ENCODE measurements at regions not wholly inside any gene's neighbourhood (a gene's known extent, or its start where the extent isn't known, plus 50 kb on each side); places are given as distances from the start of the nearest gene placed in this dataset.

- DNase-seq (ENCODE audit: low read depth): no peak
- TF ChIP-seq, protein P1, sequence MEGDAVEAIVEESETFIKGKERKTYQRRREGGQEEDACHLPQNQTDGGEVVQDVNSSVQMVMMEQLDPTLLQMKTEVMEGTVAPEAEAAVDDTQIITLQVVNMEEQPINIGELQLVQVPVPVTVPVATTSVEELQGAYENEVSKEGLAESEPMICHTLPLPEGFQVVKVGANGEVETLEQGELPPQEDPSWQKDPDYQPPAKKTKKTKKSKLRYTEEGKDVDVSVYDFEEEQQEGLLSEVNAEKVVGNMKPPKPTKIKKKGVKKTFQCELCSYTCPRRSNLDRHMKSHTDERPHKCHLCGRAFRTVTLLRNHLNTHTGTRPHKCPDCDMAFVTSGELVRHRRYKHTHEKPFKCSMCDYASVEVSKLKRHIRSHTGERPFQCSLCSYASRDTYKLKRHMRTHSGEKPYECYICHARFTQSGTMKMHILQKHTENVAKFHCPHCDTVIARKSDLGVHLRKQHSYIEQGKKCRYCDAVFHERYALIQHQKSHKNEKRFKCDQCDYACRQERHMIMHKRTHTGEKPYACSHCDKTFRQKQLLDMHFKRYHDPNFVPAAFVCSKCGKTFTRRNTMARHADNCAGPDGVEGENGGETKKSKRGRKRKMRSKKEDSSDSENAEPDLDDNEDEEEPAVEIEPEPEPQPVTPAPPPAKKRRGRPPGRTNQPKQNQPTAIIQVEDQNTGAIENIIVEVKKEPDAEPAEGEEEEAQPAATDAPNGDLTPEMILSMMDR (IDR thresholded peaks at IDR 0.05; ENCODE audit: control insufficient read depth, extremely low read depth, insufficient read depth): no peak
- H3K4me3 ChIP-seq (ENCODE audit: low read depth, low read length): no peak overlapping the region
Measured at GRCh38 chr18:55866886-55867285, 278.9 kb upstream of the TCF4 start.

DNA sequence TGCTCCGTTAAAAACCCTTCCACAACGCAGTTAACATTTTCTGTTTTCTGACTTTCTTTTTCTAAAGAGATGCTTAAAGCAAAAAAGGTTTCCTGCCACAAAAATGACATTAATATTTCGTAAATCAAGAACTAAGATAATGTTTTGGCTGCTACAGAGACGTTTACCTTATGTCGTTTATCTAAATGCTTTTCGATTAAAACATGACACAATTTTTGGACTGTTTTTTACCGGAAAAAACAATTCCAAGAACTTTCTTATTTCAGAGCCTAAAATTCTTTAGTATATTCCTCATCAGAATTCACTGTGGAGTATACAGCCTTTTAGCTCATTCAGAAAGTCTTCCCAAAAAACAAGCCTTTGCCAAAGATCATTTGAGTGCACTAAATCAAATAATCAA lies 278.0 kb upstream of the TCF4 start:
- H3K4me3 ChIP-seq (ENCODE audit: low read depth, low read length): no peak overlapping the region
- DNase-seq (ENCODE audit: low read depth): no peak
- TF ChIP-seq, protein P1 (IDR thresholded peaks at IDR 0.05; ENCODE audit: control insufficient read depth, extremely low read depth, insufficient read depth): no peak

- no peak for DNase-seq (ENCODE audit: low read depth)
- H3K4me3 ChIP-seq (ENCODE audit: low read depth, low read length): no peak overlapping the region
- TF ChIP-seq, protein P1 (IDR thresholded peaks at IDR 0.05; ENCODE audit: control insufficient read depth, extremely low read depth, insufficient read depth): no peak
Measured at GRCh38 chr18:55864281-55864680, 276.3 kb upstream of the TCF4 start.

- TF ChIP-seq, protein P1 (IDR thresholded peaks at IDR 0.05; ENCODE audit: control insufficient read depth, extremely low read depth, insufficient read depth): no peak
- H3K4me3 ChIP-seq (ENCODE audit: low read depth, low read length): no peak overlapping the region
- DNase-seq (ENCODE audit: low read depth): no peak
Measured at GRCh38 chr18:55863876-55864275, 275.9 kb upstream of the TCF4 start.

DNA sequence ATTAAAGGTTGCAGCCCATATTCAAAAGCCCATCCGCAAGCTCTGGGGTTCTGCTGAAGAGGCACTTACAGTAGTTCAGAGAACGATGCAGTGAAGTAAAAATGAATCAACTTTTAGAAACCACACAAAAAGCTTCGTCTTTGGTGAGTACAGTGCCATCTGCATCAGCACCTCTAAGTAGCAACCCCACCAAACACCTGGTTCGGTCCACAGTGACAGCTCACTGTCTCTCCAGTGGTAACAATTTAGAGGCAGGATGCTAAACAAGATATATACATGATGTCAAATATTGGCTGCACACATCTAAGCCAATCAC lies 275.4 kb upstream of the TCF4 start:
- DNase-seq (ENCODE audit: low read depth): no peak
- no peak overlapping the region for H3K4me3 ChIP-seq (ENCODE audit: low read depth, low read length)
- TF ChIP-seq, protein P1 (IDR thresholded peaks at IDR 0.05; ENCODE audit: control insufficient read depth, extremely low read depth, insufficient read depth): no peak

GRCh38 chr18:55862693-55863390 lies 274.9 kb upstream of the TCF4 start:
- no peak for DNase-seq (ENCODE audit: low read depth)
- no peak overlapping the region for H3K4me3 ChIP-seq (ENCODE audit: low read depth, low read length)
- TF ChIP-seq, protein P1 (IDR thresholded peaks at IDR 0.05; ENCODE audit: control insufficient read depth, extremely low read depth, insufficient read depth): no peak

DNA sequence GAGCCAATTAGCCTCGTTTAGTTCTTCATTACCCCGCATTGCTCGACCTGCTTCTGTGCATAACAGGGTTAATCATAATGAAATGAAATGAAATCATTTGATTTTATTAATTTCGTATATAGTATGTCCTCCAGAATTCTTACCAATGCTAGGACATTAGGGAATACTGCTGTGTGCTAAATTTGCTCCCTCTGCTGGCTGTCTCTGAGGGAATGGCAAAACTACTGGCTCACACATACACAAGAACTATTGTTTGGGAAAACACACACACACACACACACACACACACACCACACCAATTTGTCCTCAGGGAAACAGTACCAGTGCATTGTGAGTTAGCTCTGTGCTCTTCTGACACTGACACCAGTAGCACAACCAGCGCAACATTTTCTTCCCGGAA lies 273.3 kb upstream of the TCF4 start:
- no peak overlapping the region for H3K4me3 ChIP-seq (ENCODE audit: low read depth, low read length)
- DNase-seq (ENCODE audit: low read depth): peak; percentile 6
- TF ChIP-seq, protein P1 (IDR thresholded peaks at IDR 0.05; ENCODE audit: control insufficient read depth, extremely low read depth, insufficient read depth): peak; percentile 70

Data from LNCaP clone FGC (cell line).